ENCODE measurements at regions not wholly inside any gene's neighbourhood (a gene's known extent, or its start where the extent isn't known, plus 50 kb on each side); places are given as distances from the start of the nearest gene placed in this dataset.

GRCh38 chr7:153642989-153643388 is 409.2 kb upstream of the DPP6 start:
- no peaks in the 10 kb centered on the region; the same call in 1 of the 2 replicates for H3K27me3 Mint-ChIP-seq (ENCODE audit: insufficient read depth)
- no peak for DNase-seq
- H3K36me3 Mint-ChIP-seq (ENCODE audit: low read depth) = peaks cover 4% of the 10 kb centered on the region; the same call in 1 of the 2 replicates
- H3K4me1 Mint-ChIP-seq (ENCODE audit: low read depth) = no peaks in the 10 kb centered on the region
- TF ChIP-seq CTCF (IDR thresholded peaks at IDR 0.05) = no peak
- peaks cover 66% of the 10 kb centered on the region for H3K9me3 Mint-ChIP-seq
- no peak overlapping the region for H3K27ac Mint-ChIP-seq
- H3K4me3 Mint-ChIP-seq = no peak overlapping the region

GRCh38 chr7:153657182-153657800 is 394.9 kb upstream of the DPP6 start:
- no peak for DNase-seq
- no peak overlapping the region for H3K27ac Mint-ChIP-seq
- H3K27me3 Mint-ChIP-seq (ENCODE audit: insufficient read depth) = no peaks in the 10 kb centered on the region
- H3K4me3 Mint-ChIP-seq = no peak overlapping the region
- TF ChIP-seq CTCF (IDR thresholded peaks at IDR 0.05) = no peak
- peaks cover 34% of the 10 kb centered on the region for H3K9me3 Mint-ChIP-seq
- no peaks in the 10 kb centered on the region for H3K4me1 Mint-ChIP-seq (ENCODE audit: low read depth)
- H3K36me3 Mint-ChIP-seq (ENCODE audit: low read depth) = no peaks in the 10 kb centered on the region

GRCh38 chr7:153675131-153675530 is 377.1 kb upstream of the DPP6 start:
- Mint-ChIP-seq H3K36me3 (ENCODE audit: low read depth) (no peaks in the 10 kb centered on the region), H3K4me3 (no peak overlapping the region), H3K4me1 (ENCODE audit: low read depth) (no peaks in the 10 kb centered on the region), H3K27ac (no peak overlapping the region), H3K27me3 (ENCODE audit: insufficient read depth) (no peaks in the 10 kb centered on the region), H3K9me3 (peaks cover 46% of the 10 kb centered on the region)
- DNase-seq = no peak
- TF ChIP-seq CTCF (IDR thresholded peaks at IDR 0.05) = no peak

- H3K36me3 Mint-ChIP-seq (ENCODE audit: low read depth) = no peaks in the 10 kb centered on the region
- DNase-seq = no peak
- H3K4me3 Mint-ChIP-seq = no peak overlapping the region
- H3K4me1 Mint-ChIP-seq (ENCODE audit: low read depth) = no peaks in the 10 kb centered on the region
- peaks cover 43% of the 10 kb centered on the region for H3K9me3 Mint-ChIP-seq
- no peaks in the 10 kb centered on the region for H3K27me3 Mint-ChIP-seq (ENCODE audit: insufficient read depth)
- H3K27ac Mint-ChIP-seq = no peak overlapping the region
- no peak for TF ChIP-seq CTCF (IDR thresholded peaks at IDR 0.05)
Measured at GRCh38 chr7:153682628-153683027, 369.6 kb upstream of the DPP6 start.

GRCh38 chr7:153696242-153696641 is 356.0 kb upstream of the DPP6 start:
- no peaks in the 10 kb centered on the region; the same call in 1 of the 2 replicates for H3K27me3 Mint-ChIP-seq (ENCODE audit: insufficient read depth)
- H3K4me1 Mint-ChIP-seq (ENCODE audit: low read depth) = no peaks in the 10 kb centered on the region
- no peak for TF ChIP-seq CTCF (IDR thresholded peaks at IDR 0.05)
- no peaks in the 10 kb centered on the region for H3K36me3 Mint-ChIP-seq (ENCODE audit: low read depth)
- no peak overlapping the region for H3K4me3 Mint-ChIP-seq
- H3K9me3 Mint-ChIP-seq = peaks cover 51% of the 10 kb centered on the region
- H3K27ac Mint-ChIP-seq = no peak overlapping the region
- DNase-seq = no peak
